GM18873 (cell line): ENCODE measurements at regions not wholly inside any gene's neighbourhood (a gene's known extent, or its start where the extent isn't known, plus 50 kb on each side); places are given as distances from the start of the nearest gene placed in this dataset.
"Not testable (repeated sequence)": the region's sequence is repeated elsewhere in the genome, so short reads cannot be mapped to it uniquely, and the experiment has no call there.

Experiments
- ATAC-seq: cut with Tn5 transposase; IDR thresholded peaks from one replicate; pipeline ENCODE4 v1.9.1; 2021; ENCODE audit warnings: mild to moderate bottlenecking, moderate library complexity, moderate number of reproducible peaks; ENCODE audit not compliant: unreplicated experiment, low FRiP score

GRCh38 chr11:92046103-92046502 lies 178.5 kb upstream of the FAT3 start:
- ATAC-seq, result no peak

- ATAC-seq, result no peak
Observed at GRCh38 chr11:92045301-92045700, 179.3 kb upstream of the FAT3 start.

GRCh38 chr11:92035488-92035887 lies 189.1 kb upstream of the FAT3 start:
- ATAC-seq, result no peak

- not testable (repeated sequence) for ATAC-seq
Observed at GRCh38 chr11:92027136-92027535, 197.5 kb upstream of the FAT3 start.

GRCh38 chr11:92026664-92027063 lies 198.0 kb upstream of the FAT3 start:
- ATAC-seq, result no peak

- no peak for ATAC-seq
Observed at GRCh38 chr11:92024788-92025187, 199.8 kb upstream of the FAT3 start.

- no peak for ATAC-seq
Observed at GRCh38 chr11:92022499-92022898, 202.1 kb upstream of the FAT3 start.

GRCh38 chr11:92018332-92018731 lies 206.3 kb upstream of the FAT3 start:
- ATAC-seq, result no peak

GRCh38 chr11:92008249-92008648 lies 216.4 kb upstream of the FAT3 start:
- no peak for ATAC-seq

- no peak for ATAC-seq
Observed at GRCh38 chr11:92002568-92002967, 222.1 kb upstream of the FAT3 start.

- ATAC-seq, result no peak
Observed at GRCh38 chr11:91998481-91998880, 226.1 kb upstream of the FAT3 start.

GRCh38 chr11:91997226-91997625 lies 227.4 kb upstream of the FAT3 start:
- no peak for ATAC-seq

GRCh38 chr11:91996526-91996925 lies 228.1 kb upstream of the FAT3 start:
- ATAC-seq, result no peak

- not testable (repeated sequence) for ATAC-seq
Observed at GRCh38 chr11:91988443-91988842, 236.2 kb upstream of the FAT3 start.

- no peak for ATAC-seq
Observed at GRCh38 chr11:91986218-91986617, 238.4 kb upstream of the FAT3 start.

GRCh38 chr11:91984033-91984584 lies 240.5 kb upstream of the FAT3 start:
- ATAC-seq, result no peak

- no peak for ATAC-seq
Observed at GRCh38 chr11:91981995-91982394, 242.6 kb upstream of the FAT3 start.

GRCh38 chr11:91979775-91980174 lies 244.8 kb upstream of the FAT3 start:
- no peak for ATAC-seq

GRCh38 chr11:91978747-91979146 lies 245.9 kb upstream of the FAT3 start:
- ATAC-seq, result no peak

- ATAC-seq, result no peak
Observed at GRCh38 chr11:91972665-91973266, 251.9 kb upstream of the FAT3 start.

GRCh38 chr11:91970624-91971023 lies 254.0 kb upstream of the FAT3 start:
- ATAC-seq, result no peak

GRCh38 chr11:91969486-91969885 lies 255.1 kb upstream of the FAT3 start:
- no peak for ATAC-seq

GRCh38 chr11:91967691-91968045 lies 256.9 kb upstream of the FAT3 start:
- no peak for ATAC-seq
